ENCODE measurements at regions not wholly inside any gene's neighbourhood (a gene's known extent, or its start where the extent isn't known, plus 50 kb on each side); places are given as distances from the start of the nearest gene placed in this dataset.

DNA sequence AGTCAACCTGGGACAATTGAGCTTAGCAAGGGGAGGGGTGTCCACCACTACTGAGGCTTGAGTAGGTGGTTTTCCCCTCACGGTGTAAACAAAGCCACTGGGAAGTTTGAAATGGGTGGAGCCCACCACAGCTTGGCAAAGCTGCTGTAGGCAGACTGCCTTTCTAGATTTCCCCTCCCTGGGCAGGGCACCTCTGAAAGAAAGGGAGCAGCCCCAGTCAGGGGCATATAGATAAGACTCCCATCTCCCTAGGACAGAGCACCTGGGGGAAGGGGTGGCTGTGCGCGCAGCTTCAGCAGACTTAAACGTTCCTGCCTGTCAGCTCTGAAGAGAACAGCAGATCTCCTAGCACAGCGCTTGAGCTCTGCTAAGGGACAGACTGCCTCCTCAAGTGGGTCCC lies 758.4 kb downstream of the LTN1 start:
- H3K27ac ChIP-seq (ENCODE audit: low read depth, low read length): no peak overlapping the region
- H3K27me3 Mint-ChIP-seq: peaks cover 0 to 14% (median 6%) of the 10 kb centered on the region in 5 donors
- H3K9me3 Mint-ChIP-seq: peaks cover 0 to 4% (median 0%) of the 10 kb centered on the region in 11 donors
- H3K9me3 ChIP-seq (ENCODE audit: control insufficient read depth in 2 of 3, low read length in 3 of 3): no peaks in the 10 kb centered on the region
- no peak for DNase-seq
- no peaks in the 10 kb centered on the region for H3K36me3 ChIP-seq (ENCODE audit: control insufficient read depth in 2 of 3, insufficient read depth in 3 of 3, low read length in 3 of 3)
- no peaks in the 10 kb centered on the region for H3K36me3 Mint-ChIP-seq
- ATAC-seq: no peak
- CTCF ChIA-PET: no interaction called here
- intact Hi-C loops (cut with micrococcal nuclease): no loop called here
- H3K4me3 ChIP-seq (ENCODE audit: low read length): no peak overlapping the region
- H3K4me1 Mint-ChIP-seq: peaks cover 0 to 1% (median 0%) of the 10 kb centered on the region in 7 donors
- no peaks in the 10 kb centered on the region for H3K27me3 ChIP-seq (ENCODE audit: control insufficient read depth in 2 of 2, insufficient read depth in 2 of 2, low read length in 2 of 2)
- H3K4me3 Mint-ChIP-seq: no peak overlapping the region
- H3K27ac Mint-ChIP-seq: no peak overlapping the region
- POLR2A ChIA-PET: no interaction called here
- no peaks in the 10 kb centered on the region for H3K4me1 ChIP-seq (ENCODE audit: control insufficient read depth in 2 of 2, insufficient read depth in 2 of 2, low read length in 2 of 2)

DNA sequence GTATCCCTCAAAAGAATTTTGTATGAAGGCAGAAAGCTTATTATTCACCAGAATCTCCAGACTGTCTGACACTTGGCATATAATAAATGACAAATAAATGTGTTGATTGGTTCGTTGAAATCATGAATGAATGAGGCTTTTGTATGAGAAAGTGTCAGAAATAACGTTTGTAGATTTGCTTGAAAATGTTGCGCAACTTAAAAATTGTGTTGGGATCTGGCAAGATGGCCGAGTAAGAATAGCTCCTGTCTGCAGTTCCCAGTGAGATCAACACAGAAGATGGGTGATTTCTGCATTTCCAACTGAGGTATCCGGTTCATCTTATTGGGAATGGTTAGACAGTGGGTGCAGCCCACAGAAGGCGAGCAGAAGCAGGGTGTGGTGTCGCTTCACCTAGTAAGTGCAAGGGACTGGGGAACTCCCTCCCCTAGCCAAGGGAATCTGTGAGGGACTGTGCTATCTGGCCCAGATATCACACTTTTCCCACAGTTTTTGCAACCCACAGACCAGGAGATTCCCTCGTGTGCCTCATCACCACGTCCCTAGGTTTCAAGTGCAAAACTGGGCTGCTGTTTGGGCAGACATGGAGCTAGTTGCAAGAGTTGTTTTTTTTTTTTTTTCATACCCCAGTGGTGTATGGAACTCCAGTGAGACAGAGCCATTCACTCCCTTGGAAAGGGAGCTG lies 759.0 kb downstream of the LTN1 start:
- Mint-ChIP-seq H3K27ac (no peak overlapping the region), H3K9me3 (peaks cover 0 to 4% (median 0%) of the 10 kb centered on the region in 11 donors), H3K27me3 (peaks cover 0 to 14% (median 6%) of the 10 kb centered on the region in 5 donors), H3K4me3 (no peak overlapping the region), H3K36me3 (no peaks in the 10 kb centered on the region), H3K4me1 (peaks cover 0 to 1% (median 0%) of the 10 kb centered on the region in 7 donors)
- POLR2A ChIA-PET: no interaction called here
- H3K9me3 ChIP-seq (ENCODE audit: control insufficient read depth in 2 of 3, low read length in 3 of 3): no peaks in the 10 kb centered on the region
- no peak for DNase-seq
- no peak overlapping the region for H3K4me3 ChIP-seq (ENCODE audit: low read length)
- no peak for ATAC-seq
- H3K27me3 ChIP-seq (ENCODE audit: control insufficient read depth in 2 of 2, insufficient read depth in 2 of 2, low read length in 2 of 2): no peaks in the 10 kb centered on the region
- H3K36me3 ChIP-seq (ENCODE audit: control insufficient read depth in 2 of 3, insufficient read depth in 3 of 3, low read length in 3 of 3): no peaks in the 10 kb centered on the region
- intact Hi-C loops (cut with micrococcal nuclease): no loop called here
- no peaks in the 10 kb centered on the region for H3K4me1 ChIP-seq (ENCODE audit: control insufficient read depth in 2 of 2, insufficient read depth in 2 of 2, low read length in 2 of 2)
- CTCF ChIA-PET: no interaction called here
- H3K27ac ChIP-seq (ENCODE audit: low read depth, low read length): no peak overlapping the region

- Mint-ChIP-seq H3K27ac (no peak overlapping the region), H3K9me3 (peaks cover 0 to 4% (median 0%) of the 10 kb centered on the region in 11 donors), H3K4me1 (peaks cover 0 to 1% (median 0%) of the 10 kb centered on the region in 7 donors), H3K27me3 (peaks cover 0 to 12% (median 6%) of the 10 kb centered on the region in 5 donors), H3K4me3 (no peak overlapping the region), H3K36me3 (no peaks in the 10 kb centered on the region)
- intact Hi-C loops (cut with micrococcal nuclease): no loop called here
- Histone ChIP-seq H3K27ac (ENCODE audit: low read depth, low read length) (no peak overlapping the region), H3K36me3 (ENCODE audit: control insufficient read depth in 2 of 3, insufficient read depth in 3 of 3, low read length in 3 of 3) (no peaks in the 10 kb centered on the region), H3K4me3 (ENCODE audit: low read length) (no peak overlapping the region), H3K9me3 (ENCODE audit: control insufficient read depth in 2 of 3, low read length in 3 of 3) (no peaks in the 10 kb centered on the region), H3K4me1 (ENCODE audit: control insufficient read depth in 2 of 2, insufficient read depth in 2 of 2, low read length in 2 of 2) (no peaks in the 10 kb centered on the region), H3K27me3 (ENCODE audit: control insufficient read depth in 2 of 2, insufficient read depth in 2 of 2, low read length in 2 of 2) (no peaks in the 10 kb centered on the region)
- no peak for DNase-seq
- POLR2A ChIA-PET: no interaction called here
- CTCF ChIA-PET: no interaction called here
- ATAC-seq: no peak
These were observed 762.1 kb downstream of the LTN1 start for GRCh38 chr21:28230559-28230958.

DNA sequence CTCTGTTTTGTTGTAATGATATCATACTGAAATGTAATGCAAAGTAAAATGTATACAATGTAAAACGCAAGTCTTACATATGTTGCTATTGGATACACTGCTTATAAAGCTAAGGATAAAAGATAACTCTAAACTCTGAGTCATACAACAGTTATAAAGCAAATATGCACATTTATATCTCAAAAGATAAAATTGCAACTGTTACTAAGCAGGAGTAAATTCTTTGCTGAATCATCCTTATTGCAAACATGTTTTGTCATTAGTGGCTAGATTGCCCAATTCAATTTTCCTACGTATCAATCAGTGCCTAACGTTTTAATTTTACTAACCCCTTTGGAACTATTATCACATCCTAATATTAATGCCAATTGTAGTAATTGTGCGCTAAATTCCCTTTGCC lies 762.9 kb downstream of the LTN1 start:
- intact Hi-C loops (cut with micrococcal nuclease): loop anchor here in 1 of 2 donors (10.0 kb wide), 1 partner anchor 55 kb away; no protein-coding TSS in a partner anchor
- DNase-seq (no peak), ATAC-seq (no peak)
- H3K4me1 ChIP-seq (ENCODE audit: control insufficient read depth in 2 of 2, insufficient read depth in 2 of 2, low read length in 2 of 2): no peaks in the 10 kb centered on the region
- no peak overlapping the region for H3K4me3 ChIP-seq (ENCODE audit: low read length)
- peaks cover 0 to 1% (median 0%) of the 10 kb centered on the region in 7 donors for H3K4me1 Mint-ChIP-seq
- no peaks in the 10 kb centered on the region for H3K9me3 ChIP-seq (ENCODE audit: control insufficient read depth in 2 of 3, low read length in 3 of 3)
- H3K36me3 ChIP-seq (ENCODE audit: control insufficient read depth in 2 of 3, insufficient read depth in 3 of 3, low read length in 3 of 3): no peaks in the 10 kb centered on the region
- no peaks in the 10 kb centered on the region for H3K27me3 ChIP-seq (ENCODE audit: control insufficient read depth in 2 of 2, insufficient read depth in 2 of 2, low read length in 2 of 2)
- H3K27me3 Mint-ChIP-seq: peaks cover 0 to 12% (median 6%) of the 10 kb centered on the region in 5 donors
- H3K27ac Mint-ChIP-seq: no peak overlapping the region
- POLR2A ChIA-PET: no interaction called here
- H3K36me3 Mint-ChIP-seq: no peaks in the 10 kb centered on the region
- H3K27ac ChIP-seq (ENCODE audit: low read depth, low read length): no peak overlapping the region
- H3K4me3 Mint-ChIP-seq: no peak overlapping the region
- CTCF ChIA-PET: no interaction called here
- peaks cover 0 to 4% (median 0%) of the 10 kb centered on the region in 11 donors for H3K9me3 Mint-ChIP-seq

DNA sequence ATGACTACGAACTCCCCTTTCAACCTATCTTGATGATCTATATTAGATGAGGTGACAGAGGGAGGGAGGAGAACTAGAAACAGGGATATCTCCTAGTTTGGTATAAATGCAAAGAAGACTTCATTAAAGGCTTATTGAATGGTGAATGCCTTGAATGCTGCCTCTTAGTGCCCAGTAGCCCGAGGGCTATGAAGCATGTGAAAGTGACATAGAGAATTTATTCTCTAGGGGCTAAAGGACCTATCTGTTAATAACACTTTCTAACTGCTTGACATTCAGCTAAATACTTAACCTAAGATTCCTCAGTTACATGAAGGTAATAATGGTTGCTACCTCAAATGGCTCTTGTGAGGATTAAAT lies 764.1 kb downstream of the LTN1 start:
- ATAC-seq (no peak), DNase-seq (no peak)
- Mint-ChIP-seq H3K9me3 (peaks cover 0 to 4% (median 0%) of the 10 kb centered on the region in 11 donors), H3K4me3 (no peak overlapping the region), H3K27me3 (peaks cover 0 to 8% (median 6%) of the 10 kb centered on the region in 5 donors), H3K36me3 (no peaks in the 10 kb centered on the region), H3K27ac (no peak overlapping the region), H3K4me1 (peaks cover 0 to 1% (median 0%) of the 10 kb centered on the region in 7 donors)
- H3K9me3 ChIP-seq (ENCODE audit: control insufficient read depth in 2 of 3, low read length in 3 of 3): no peaks in the 10 kb centered on the region
- no peaks in the 10 kb centered on the region for H3K4me1 ChIP-seq (ENCODE audit: control insufficient read depth in 2 of 2, insufficient read depth in 2 of 2, low read length in 2 of 2)
- no peak overlapping the region for H3K27ac ChIP-seq (ENCODE audit: low read depth, low read length)
- ChIA-PET POLR2A (no interaction called here), CTCF (no interaction called here)
- no peaks in the 10 kb centered on the region for H3K36me3 ChIP-seq (ENCODE audit: control insufficient read depth in 2 of 3, insufficient read depth in 3 of 3, low read length in 3 of 3)
- no peaks in the 10 kb centered on the region for H3K27me3 ChIP-seq (ENCODE audit: control insufficient read depth in 2 of 2, insufficient read depth in 2 of 2, low read length in 2 of 2)
- no peak overlapping the region for H3K4me3 ChIP-seq (ENCODE audit: low read length)
- intact Hi-C loops (cut with micrococcal nuclease): loop anchor here in 1 of 2 donors (10.0 kb wide), 1 partner anchor 54 kb away; no protein-coding TSS in a partner anchor

DNA sequence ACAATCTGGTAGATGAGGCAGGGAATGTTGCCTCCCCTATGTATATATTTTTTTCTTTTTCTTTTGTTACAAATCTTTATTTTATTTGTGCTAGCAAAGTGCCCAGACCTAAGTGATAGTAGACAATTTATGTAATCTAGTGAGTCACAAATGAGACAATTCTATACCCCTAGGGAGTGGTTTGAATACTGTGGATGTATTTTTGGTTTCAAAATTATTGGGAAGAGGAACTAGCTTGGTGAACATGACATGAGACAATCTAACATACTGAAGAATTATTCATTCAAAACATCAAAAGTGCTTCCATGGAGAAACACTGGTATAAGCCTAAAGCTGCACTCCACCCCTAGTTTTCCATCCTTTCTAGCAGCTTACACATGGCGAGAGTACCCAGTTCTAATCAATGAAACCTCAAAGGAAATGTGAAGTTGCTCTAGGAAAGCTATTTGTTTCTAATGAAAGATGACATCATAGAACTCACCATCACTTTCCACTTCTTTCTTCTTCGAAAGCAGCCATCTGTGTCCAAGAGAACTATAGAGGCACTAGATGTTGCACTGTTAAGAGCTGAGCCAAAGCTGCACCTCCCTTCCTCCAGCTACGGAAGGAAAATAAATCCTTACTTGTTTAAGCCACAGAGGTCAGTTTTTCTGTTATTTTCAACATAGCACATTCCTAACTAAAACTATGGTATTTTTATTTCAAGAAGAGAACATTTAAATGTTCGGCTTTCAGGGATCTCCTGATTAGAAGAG lies 764.6 kb downstream of the LTN1 start:
- Mint-ChIP-seq H3K27me3 (peaks cover 0 to 4% (median 0%) of the 10 kb centered on the region in 5 donors), H3K36me3 (no peaks in the 10 kb centered on the region), H3K4me3 (no peak overlapping the region), H3K27ac (no peak overlapping the region), H3K4me1 (peaks cover 0 to 1% (median 0%) of the 10 kb centered on the region in 7 donors), H3K9me3 (no peaks in the 10 kb centered on the region)
- DNase-seq (no peak), ATAC-seq (peak; percentile 72)
- Histone ChIP-seq H3K27ac (ENCODE audit: low read depth, low read length) (no peak overlapping the region), H3K36me3 (ENCODE audit: control insufficient read depth in 2 of 3, insufficient read depth in 3 of 3, low read length in 3 of 3) (no peaks in the 10 kb centered on the region), H3K4me1 (ENCODE audit: control insufficient read depth in 2 of 2, insufficient read depth in 2 of 2, low read length in 2 of 2) (no peaks in the 10 kb centered on the region), H3K27me3 (ENCODE audit: control insufficient read depth in 2 of 2, insufficient read depth in 2 of 2, low read length in 2 of 2) (no peaks in the 10 kb centered on the region), H3K4me3 (ENCODE audit: low read length) (no peak overlapping the region), H3K9me3 (ENCODE audit: control insufficient read depth in 2 of 3, low read length in 3 of 3) (no peaks in the 10 kb centered on the region)
- intact Hi-C loops (cut with micrococcal nuclease): loop anchor here in 1 of 2 donors (10.0 kb wide), 1 partner anchor 53 kb away; no protein-coding TSS in a partner anchor
- ChIA-PET POLR2A (no interaction called here), CTCF (no interaction called here)
